ENCODE measurements at regions not wholly inside any gene's neighbourhood (a gene's known extent, or its start where the extent isn't known, plus 50 kb on each side); places are given as distances from the start of the nearest gene placed in this dataset.

DNA sequence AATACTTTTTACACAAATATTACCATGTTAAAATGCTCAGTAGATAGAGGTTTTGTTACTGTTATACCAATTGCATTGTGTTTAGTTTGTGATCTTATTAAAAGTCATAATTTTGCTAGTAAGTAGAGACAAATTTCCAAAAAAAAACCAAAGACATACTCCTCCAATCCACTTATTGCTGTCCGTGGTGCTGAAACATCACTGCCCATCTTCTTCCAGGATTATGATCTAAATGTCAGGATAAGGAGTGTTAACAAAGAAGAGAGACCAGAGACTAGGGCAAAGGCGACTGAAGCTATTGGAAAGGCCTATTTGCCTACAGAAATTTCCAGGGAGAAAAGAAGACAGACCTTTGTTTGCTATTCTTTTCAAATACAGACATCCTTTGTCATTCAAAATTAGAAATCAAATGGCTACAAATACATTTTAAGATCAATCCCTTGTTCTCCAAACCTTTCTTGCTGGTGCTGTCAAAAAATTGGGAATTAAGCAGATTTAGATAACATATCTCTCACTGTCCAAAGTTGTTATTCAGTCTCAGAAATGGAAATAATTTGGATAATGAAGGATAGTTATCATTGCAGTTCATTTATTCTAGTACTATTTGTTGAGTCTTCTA is 199.7 kb downstream of the C11orf91 start:
- H3K27me3 ChIP-seq (ENCODE audit: control insufficient read depth, insufficient read depth, low read length) = no peaks in the 10 kb centered on the region
- H3K36me3 ChIP-seq (ENCODE audit: control insufficient read depth, insufficient read depth, low read length) = no peaks in the 10 kb centered on the region

DNA sequence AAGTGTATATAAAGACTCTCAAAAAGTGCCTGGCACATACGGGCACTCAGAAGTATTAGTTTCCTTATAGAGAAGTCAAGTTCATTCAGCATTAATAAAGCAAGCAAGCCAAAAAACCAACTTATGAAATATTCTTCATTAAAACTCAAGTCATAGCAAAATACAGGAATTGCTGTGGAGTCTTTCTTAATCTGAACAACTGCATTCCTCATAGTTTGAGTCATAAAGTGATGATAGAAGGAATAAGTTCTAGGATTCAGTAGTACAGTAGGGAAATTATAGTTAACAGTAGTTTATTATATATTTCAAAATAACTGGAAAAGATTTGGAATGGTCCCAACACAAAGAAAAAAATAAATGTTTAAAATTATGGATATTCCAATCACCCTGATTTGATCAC is 200.3 kb downstream of the C11orf91 start:
- no peaks in the 10 kb centered on the region for H3K36me3 ChIP-seq (ENCODE audit: control insufficient read depth, insufficient read depth, low read length)

More for the DNA sequence above, 199.7 kb downstream of the C11orf91 start:
- H3K4me3 ChIP-seq (ENCODE audit: low read depth, low read length) = no peak overlapping the region
- no peaks in the 10 kb centered on the region for H3K4me1 ChIP-seq (ENCODE audit: control insufficient read depth, insufficient read depth, low read length)
- no peaks in the 10 kb centered on the region for H3K9me3 ChIP-seq (ENCODE audit: control insufficient read depth, insufficient read depth, low read length)
- no peak overlapping the region for H3K9ac ChIP-seq (ENCODE audit: low read depth, low read length)
- no peak overlapping the region for H3K27ac ChIP-seq (ENCODE audit: low read depth, low read length)

DNA sequence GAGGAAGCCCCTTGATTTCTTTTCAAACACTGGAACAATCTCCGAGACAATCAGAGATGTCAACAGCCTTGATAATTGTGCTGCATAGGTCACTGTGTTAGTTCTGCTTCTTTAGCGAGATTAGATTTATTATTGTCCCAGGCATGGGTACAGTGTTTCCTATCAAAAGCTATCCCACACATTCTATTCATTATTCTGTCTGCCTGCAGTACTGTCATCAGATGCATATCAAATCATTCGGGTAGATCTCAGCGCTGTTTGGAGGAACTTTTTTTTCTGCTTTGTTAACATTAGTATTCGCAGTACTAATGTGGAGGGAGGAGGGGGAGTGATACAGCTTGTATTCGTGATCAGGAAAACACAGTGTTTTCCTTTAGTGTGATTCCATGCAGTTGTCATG is 208.0 kb downstream of the C11orf91 start:
- H3K4me1 ChIP-seq (ENCODE audit: control insufficient read depth, insufficient read depth, low read length) = peaks cover 13% of the 10 kb centered on the region
- no peak overlapping the region for H3K27ac ChIP-seq (ENCODE audit: low read depth, low read length)
- H3K27me3 ChIP-seq (ENCODE audit: control insufficient read depth, insufficient read depth, low read length) = no peaks in the 10 kb centered on the region
- H3K4me3 ChIP-seq (ENCODE audit: low read depth, low read length) = no peak overlapping the region
- no peaks in the 10 kb centered on the region for H3K36me3 ChIP-seq (ENCODE audit: control insufficient read depth, insufficient read depth, low read length)
- H3K9me3 ChIP-seq (ENCODE audit: control insufficient read depth, insufficient read depth, low read length) = no peaks in the 10 kb centered on the region
- H3K9ac ChIP-seq (ENCODE audit: low read depth, low read length) = no peak overlapping the region

More for the DNA sequence above, 200.3 kb downstream of the C11orf91 start:
- no peaks in the 10 kb centered on the region for H3K9me3 ChIP-seq (ENCODE audit: control insufficient read depth, insufficient read depth, low read length)
- no peaks in the 10 kb centered on the region for H3K27me3 ChIP-seq (ENCODE audit: control insufficient read depth, insufficient read depth, low read length)
- no peak overlapping the region for H3K9ac ChIP-seq (ENCODE audit: low read depth, low read length)
- no peak overlapping the region for H3K4me3 ChIP-seq (ENCODE audit: low read depth, low read length)
- H3K27ac ChIP-seq (ENCODE audit: low read depth, low read length) = no peak overlapping the region
- H3K4me1 ChIP-seq (ENCODE audit: control insufficient read depth, insufficient read depth, low read length) = no peaks in the 10 kb centered on the region

DNA sequence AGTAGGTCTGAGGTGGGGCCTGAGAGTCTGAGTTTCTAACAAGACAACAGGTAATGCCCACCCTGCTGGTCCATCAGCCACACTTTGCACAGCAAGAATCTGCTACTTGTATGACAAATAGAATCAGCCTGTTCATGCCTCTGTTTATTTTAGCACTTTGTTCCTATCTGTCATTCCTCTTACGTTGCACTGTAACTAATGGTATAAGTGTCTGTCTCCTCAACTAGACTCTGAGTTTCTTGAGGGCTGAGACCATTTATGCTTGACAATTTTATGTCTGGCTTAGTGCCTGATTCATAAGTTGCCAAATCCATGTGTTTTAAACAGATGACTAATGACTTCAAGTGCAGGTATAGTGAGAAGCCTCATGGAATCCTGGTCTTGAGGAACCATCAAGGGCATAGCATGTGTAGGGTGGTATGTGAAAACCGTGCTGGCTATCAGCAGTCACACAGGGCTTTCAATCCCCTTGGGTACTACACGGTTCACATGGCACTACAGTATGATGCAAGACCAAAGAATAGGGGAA is 209.7 kb downstream of the C11orf91 start:
- peaks cover 13% of the 10 kb centered on the region for H3K4me1 ChIP-seq (ENCODE audit: control insufficient read depth, insufficient read depth, low read length)
- no peak overlapping the region for H3K9ac ChIP-seq (ENCODE audit: low read depth, low read length)
- H3K27me3 ChIP-seq (ENCODE audit: control insufficient read depth, insufficient read depth, low read length) = no peaks in the 10 kb centered on the region
- H3K4me3 ChIP-seq (ENCODE audit: low read depth, low read length) = no peak overlapping the region
- no peak overlapping the region for H3K27ac ChIP-seq (ENCODE audit: low read depth, low read length)
- H3K9me3 ChIP-seq (ENCODE audit: control insufficient read depth, insufficient read depth, low read length) = no peaks in the 10 kb centered on the region
- no peaks in the 10 kb centered on the region for H3K36me3 ChIP-seq (ENCODE audit: control insufficient read depth, insufficient read depth, low read length)

DNA sequence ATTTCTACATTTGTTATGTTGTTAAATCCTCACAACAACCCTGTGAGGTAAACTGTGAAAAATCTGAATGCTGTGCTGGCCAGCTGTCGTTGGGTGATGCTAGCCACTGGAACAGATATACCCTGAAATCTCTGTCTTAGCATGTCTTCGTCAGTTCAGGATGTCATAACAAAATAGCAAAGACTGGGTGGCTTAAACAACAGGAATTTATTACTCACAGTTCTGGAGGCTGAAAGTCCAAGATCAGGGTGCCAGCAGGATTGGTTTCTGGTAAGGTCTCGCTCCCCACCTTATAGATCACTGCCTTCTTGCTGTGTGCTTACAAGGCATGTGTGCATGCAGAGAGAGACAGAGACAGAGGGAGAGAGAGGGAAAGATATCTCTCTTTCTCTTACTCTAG is 211.7 kb downstream of the C11orf91 start:
- Histone ChIP-seq H3K9me3 (ENCODE audit: control insufficient read depth, insufficient read depth, low read length) (no peaks in the 10 kb centered on the region), H3K27ac (ENCODE audit: low read depth, low read length) (no peak overlapping the region), H3K9ac (ENCODE audit: low read depth, low read length) (no peak overlapping the region), H3K4me1 (ENCODE audit: control insufficient read depth, insufficient read depth, low read length) (peaks cover 18% of the 10 kb centered on the region), H3K27me3 (ENCODE audit: control insufficient read depth, insufficient read depth, low read length) (no peaks in the 10 kb centered on the region), H3K4me3 (ENCODE audit: low read depth, low read length) (no peak overlapping the region), H3K36me3 (ENCODE audit: control insufficient read depth, insufficient read depth, low read length) (no peaks in the 10 kb centered on the region)

DNA sequence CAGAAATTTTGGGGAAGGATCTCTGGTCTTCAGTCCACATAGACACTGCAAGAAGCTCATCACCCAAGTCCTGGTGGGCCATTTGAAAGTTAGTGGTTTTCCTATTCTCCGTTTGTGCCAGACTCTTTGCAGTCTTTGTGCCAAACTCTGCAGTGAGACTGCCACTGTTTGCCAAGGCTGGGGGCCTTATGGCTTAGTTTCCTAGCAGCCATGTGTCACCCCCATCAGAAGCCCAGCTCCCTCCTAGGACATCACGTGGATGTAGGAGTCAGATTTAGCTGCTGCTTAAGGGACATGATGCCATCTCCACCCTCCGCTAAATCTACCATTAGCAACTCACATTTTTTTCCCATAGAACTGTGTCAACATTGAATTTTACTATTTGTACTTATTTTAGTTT is 220.0 kb downstream of the C11orf91 start:
- no peak overlapping the region for H3K27ac ChIP-seq (ENCODE audit: low read depth, low read length)
- H3K9ac ChIP-seq (ENCODE audit: low read depth, low read length) = no peak overlapping the region
- no peak overlapping the region for H3K4me3 ChIP-seq (ENCODE audit: low read depth, low read length)
- no peaks in the 10 kb centered on the region for H3K36me3 ChIP-seq (ENCODE audit: control insufficient read depth, insufficient read depth, low read length)
- no peaks in the 10 kb centered on the region for H3K9me3 ChIP-seq (ENCODE audit: control insufficient read depth, insufficient read depth, low read length)
- no peaks in the 10 kb centered on the region for H3K27me3 ChIP-seq (ENCODE audit: control insufficient read depth, insufficient read depth, low read length)
- peaks cover 20% of the 10 kb centered on the region for H3K4me1 ChIP-seq (ENCODE audit: control insufficient read depth, insufficient read depth, low read length)

DNA sequence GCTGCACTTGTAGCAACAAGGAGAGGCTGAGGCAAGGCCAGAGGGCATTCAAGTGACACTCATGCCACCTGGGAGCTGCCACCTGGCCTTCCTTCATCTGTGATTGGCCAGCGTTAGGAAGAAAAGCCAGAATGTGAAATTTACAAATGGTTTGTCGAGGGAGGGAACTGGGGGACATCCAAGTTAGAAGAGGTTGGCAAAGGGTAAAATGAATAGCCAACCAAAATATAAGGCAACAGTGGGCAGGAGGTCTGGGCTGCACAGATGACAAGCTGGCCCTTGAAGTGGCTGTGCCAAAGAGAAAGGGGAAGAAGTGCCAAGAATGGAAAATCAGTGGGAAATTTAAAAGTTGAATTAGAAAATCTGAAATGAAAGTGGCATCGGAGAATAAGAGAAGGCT is 221.4 kb downstream of the C11orf91 start:
- H3K9me3 ChIP-seq (ENCODE audit: control insufficient read depth, insufficient read depth, low read length) = no peaks in the 10 kb centered on the region
- no peak overlapping the region for H3K9ac ChIP-seq (ENCODE audit: low read depth, low read length)
- H3K4me3 ChIP-seq (ENCODE audit: low read depth, low read length) = no peak overlapping the region
- H3K4me1 ChIP-seq (ENCODE audit: control insufficient read depth, insufficient read depth, low read length) = peaks cover 10% of the 10 kb centered on the region
- no peak overlapping the region for H3K27ac ChIP-seq (ENCODE audit: low read depth, low read length)
- H3K36me3 ChIP-seq (ENCODE audit: control insufficient read depth, insufficient read depth, low read length) = no peaks in the 10 kb centered on the region
- no peaks in the 10 kb centered on the region for H3K27me3 ChIP-seq (ENCODE audit: control insufficient read depth, insufficient read depth, low read length)

DNA sequence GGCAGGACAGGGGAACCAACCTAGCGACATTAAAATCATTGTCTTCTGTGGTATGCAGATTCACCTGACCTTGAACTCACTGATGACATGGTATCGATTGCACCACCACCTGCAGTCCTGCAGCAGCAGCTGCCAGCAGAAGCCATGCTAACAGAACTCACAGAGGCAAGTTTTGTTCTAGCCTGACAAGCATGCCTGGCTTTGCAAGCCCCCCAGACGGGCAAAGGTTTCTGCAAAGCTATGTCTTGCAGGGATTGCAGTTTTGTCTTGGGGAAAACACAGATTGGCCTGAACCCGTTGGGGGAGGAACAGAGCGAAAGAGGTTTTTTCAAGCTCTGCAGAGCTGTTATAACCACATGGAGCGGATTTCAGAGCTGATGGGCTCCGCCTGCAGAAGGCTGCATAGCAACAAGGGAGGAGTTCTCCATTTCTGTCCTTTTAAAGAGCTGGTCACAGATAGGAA is 221.0 kb downstream of the HIPK3 start:
- Histone ChIP-seq H3K27me3 (ENCODE audit: control insufficient read depth, insufficient read depth, low read length) (no peaks in the 10 kb centered on the region), H3K27ac (ENCODE audit: low read depth, low read length) (no peak overlapping the region), H3K9ac (ENCODE audit: low read depth, low read length) (no peak overlapping the region), H3K4me1 (ENCODE audit: control insufficient read depth, insufficient read depth, low read length) (peaks cover 7% of the 10 kb centered on the region), H3K9me3 (ENCODE audit: control insufficient read depth, insufficient read depth, low read length) (no peaks in the 10 kb centered on the region), H3K36me3 (ENCODE audit: control insufficient read depth, insufficient read depth, low read length) (no peaks in the 10 kb centered on the region), H3K4me3 (ENCODE audit: low read depth, low read length) (no peak overlapping the region)

DNA sequence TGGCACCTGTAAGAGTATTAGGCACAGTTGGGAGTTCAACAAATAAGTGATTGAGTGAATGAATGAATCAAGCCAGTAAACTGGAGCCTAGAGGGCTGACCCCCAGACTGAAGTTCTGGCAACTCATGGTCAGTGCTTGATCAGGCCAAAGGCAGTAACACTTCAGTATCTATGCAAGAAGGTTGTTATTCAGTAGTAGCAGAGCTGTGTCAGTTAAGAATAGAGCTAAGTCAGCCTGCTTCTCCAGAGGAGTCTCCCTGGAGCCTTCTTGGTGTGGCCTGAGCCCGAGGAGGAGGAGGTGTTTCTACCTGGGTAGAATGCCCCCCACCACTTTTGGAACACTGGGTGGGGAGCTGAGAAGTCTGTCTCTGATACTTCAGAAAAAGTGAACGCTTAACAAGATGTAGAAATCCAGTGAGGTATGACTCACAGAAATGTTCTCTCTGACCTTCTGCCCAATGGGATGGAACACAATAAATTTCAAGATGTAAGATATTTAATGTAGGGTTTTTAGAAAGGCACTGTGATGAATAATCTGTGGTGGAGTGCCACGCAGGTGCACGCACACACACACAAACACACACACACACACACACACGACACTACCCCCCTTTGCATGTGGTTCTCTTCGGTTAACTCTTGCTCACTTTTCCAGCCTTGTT is 219.9 kb downstream of the HIPK3 start:
- peaks cover 7% of the 10 kb centered on the region for H3K4me1 ChIP-seq (ENCODE audit: control insufficient read depth, insufficient read depth, low read length)
- H3K4me3 ChIP-seq (ENCODE audit: low read depth, low read length) = no peak overlapping the region
- no peak overlapping the region for H3K9ac ChIP-seq (ENCODE audit: low read depth, low read length)
- H3K27ac ChIP-seq (ENCODE audit: low read depth, low read length) = no peak overlapping the region
- H3K27me3 ChIP-seq (ENCODE audit: control insufficient read depth, insufficient read depth, low read length) = no peaks in the 10 kb centered on the region
- H3K9me3 ChIP-seq (ENCODE audit: control insufficient read depth, insufficient read depth, low read length) = no peaks in the 10 kb centered on the region
- no peaks in the 10 kb centered on the region for H3K36me3 ChIP-seq (ENCODE audit: control insufficient read depth, insufficient read depth, low read length)

DNA sequence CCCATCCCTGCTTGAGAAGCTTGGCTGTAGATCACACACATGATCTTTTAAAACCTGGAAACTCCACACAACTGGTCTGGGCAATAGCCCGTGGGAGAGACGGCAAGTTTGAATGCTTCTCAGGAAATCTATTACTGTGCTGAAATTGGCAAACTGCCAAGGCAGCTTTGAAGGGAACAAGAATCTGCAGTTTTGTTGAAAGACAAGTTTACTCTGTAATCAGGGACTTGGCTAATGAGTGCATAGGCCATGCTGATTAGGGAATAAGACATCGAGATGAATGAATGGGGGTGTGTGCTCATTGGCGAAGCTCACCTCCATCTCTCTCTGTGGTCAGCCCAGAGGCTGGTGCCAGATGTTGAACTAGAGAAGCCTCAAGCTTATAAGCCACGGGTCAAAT is 218.8 kb downstream of the HIPK3 start:
- Histone ChIP-seq H3K27ac (ENCODE audit: low read depth, low read length) (no peak overlapping the region), H3K9me3 (ENCODE audit: control insufficient read depth, insufficient read depth, low read length) (no peaks in the 10 kb centered on the region), H3K9ac (ENCODE audit: low read depth, low read length) (no peak overlapping the region), H3K27me3 (ENCODE audit: control insufficient read depth, insufficient read depth, low read length) (no peaks in the 10 kb centered on the region), H3K4me1 (ENCODE audit: control insufficient read depth, insufficient read depth, low read length) (peaks cover 7% of the 10 kb centered on the region), H3K36me3 (ENCODE audit: control insufficient read depth, insufficient read depth, low read length) (no peaks in the 10 kb centered on the region), H3K4me3 (ENCODE audit: low read depth, low read length) (no peak overlapping the region)

DNA sequence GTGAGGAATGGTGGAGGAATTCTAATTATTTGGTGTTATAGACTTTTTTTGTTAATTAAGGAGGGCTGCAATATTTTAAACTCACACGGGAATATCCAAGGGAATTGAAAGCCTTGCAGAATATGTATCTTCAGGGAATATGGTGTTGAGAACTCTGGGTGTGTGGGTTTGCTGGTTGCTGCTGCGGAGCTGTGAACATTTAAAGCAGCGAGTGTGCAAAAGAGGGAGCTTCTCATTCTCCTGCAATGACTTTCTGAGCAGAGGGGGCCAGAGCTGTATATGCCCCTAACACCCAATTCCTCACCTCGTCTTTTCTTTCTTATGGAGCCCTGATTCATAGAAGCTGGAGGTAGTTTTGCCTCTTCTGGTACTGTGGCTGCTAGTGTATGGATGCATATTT is 217.7 kb downstream of the HIPK3 start:
- Histone ChIP-seq H3K4me1 (ENCODE audit: control insufficient read depth, insufficient read depth, low read length) (peaks cover 7% of the 10 kb centered on the region), H3K27ac (ENCODE audit: low read depth, low read length) (no peak overlapping the region), H3K4me3 (ENCODE audit: low read depth, low read length) (no peak overlapping the region), H3K36me3 (ENCODE audit: control insufficient read depth, insufficient read depth, low read length) (no peaks in the 10 kb centered on the region), H3K9ac (ENCODE audit: low read depth, low read length) (no peak overlapping the region), H3K27me3 (ENCODE audit: control insufficient read depth, insufficient read depth, low read length) (no peaks in the 10 kb centered on the region), H3K9me3 (ENCODE audit: control insufficient read depth, insufficient read depth, low read length) (no peaks in the 10 kb centered on the region)
